ENCODE measurements at regions not wholly inside any gene's neighbourhood (a gene's known extent, or its start where the extent isn't known, plus 50 kb on each side); places are given as distances from the start of the nearest gene placed in this dataset.

GRCh38 chr9:13383855-13384254 is 104.4 kb upstream of the MPDZ start:
- DNase-seq (ENCODE audit: low read depth): no peak
- no peak overlapping the region for H3K4me3 ChIP-seq (ENCODE audit: low read depth, low read length)
- no peak for TF ChIP-seq CTCF (IDR thresholded peaks at IDR 0.05; ENCODE audit: control insufficient read depth, extremely low read depth, insufficient read depth)

GRCh38 chr9:13383216-13383615 is 103.7 kb upstream of the MPDZ start:
- no peak for DNase-seq (ENCODE audit: low read depth)
- no peak for TF ChIP-seq CTCF (IDR thresholded peaks at IDR 0.05; ENCODE audit: control insufficient read depth, extremely low read depth, insufficient read depth)
- H3K4me3 ChIP-seq (ENCODE audit: low read depth, low read length): no peak overlapping the region

GRCh38 chr9:13382595-13382994 is 103.1 kb upstream of the MPDZ start:
- DNase-seq (ENCODE audit: low read depth): no peak
- TF ChIP-seq CTCF (IDR thresholded peaks at IDR 0.05; ENCODE audit: control insufficient read depth, extremely low read depth, insufficient read depth): no peak
- no peak overlapping the region for H3K4me3 ChIP-seq (ENCODE audit: low read depth, low read length)

- TF ChIP-seq CTCF (IDR thresholded peaks at IDR 0.05; ENCODE audit: control insufficient read depth, extremely low read depth, insufficient read depth): no peak
- no peak for DNase-seq (ENCODE audit: low read depth)
- no peak overlapping the region for H3K4me3 ChIP-seq (ENCODE audit: low read depth, low read length)
Measured at GRCh38 chr9:13380903-13381302, 101.4 kb upstream of the MPDZ start.

- TF ChIP-seq CTCF (IDR thresholded peaks at IDR 0.05; ENCODE audit: control insufficient read depth, extremely low read depth, insufficient read depth): no peak
- no peak overlapping the region for H3K4me3 ChIP-seq (ENCODE audit: low read depth, low read length)
- no peak for DNase-seq (ENCODE audit: low read depth)
Measured at GRCh38 chr9:13378154-13378553, 98.7 kb upstream of the MPDZ start.

GRCh38 chr9:13377171-13377925 is 97.9 kb upstream of the MPDZ start:
- no peak overlapping the region for H3K4me3 ChIP-seq (ENCODE audit: low read depth, low read length)
- no peak for TF ChIP-seq CTCF (IDR thresholded peaks at IDR 0.05; ENCODE audit: control insufficient read depth, extremely low read depth, insufficient read depth)
- no peak for DNase-seq (ENCODE audit: low read depth)

GRCh38 chr9:13372510-13372909 is 93.0 kb upstream of the MPDZ start:
- no peak for DNase-seq (ENCODE audit: low read depth)
- no peak for TF ChIP-seq CTCF (IDR thresholded peaks at IDR 0.05; ENCODE audit: control insufficient read depth, extremely low read depth, insufficient read depth)
- no peak overlapping the region for H3K4me3 ChIP-seq (ENCODE audit: low read depth, low read length)
